Endothelial cell of umbilical vein (primary cell): ENCODE measurements at regions not wholly inside any gene's neighbourhood (a gene's known extent, or its start where the extent isn't known, plus 50 kb on each side); places are given as distances from the start of the nearest gene placed in this dataset.

Source experiments
- BruUV-seq: library from RNA; stranded (reverse); fragments of 400-500 nt; replicated peaks from 2 replicates; lab custom pipeline; 2021; lab: Mats Ljungman, UMichigan
- CTCF ChIA-PET: fragments of 300-600, 350-600 bp; sonication (Branson Sonifier 250); formaldehyde crosslinking; loops from one replicate; lab custom pipeline; 2021; ENCODE audit warnings: antibody characterized with exemption, inconsistent platforms; lab: Charles Lee
- POLR2A ChIA-PET: fragments of 300-600, 350-600 bp; sonication (Branson Sonifier 250); formaldehyde crosslinking; loops from one replicate; lab custom pipeline; 2021; ENCODE audit warnings: antibody characterized with exemption, inconsistent platforms; lab: Charles Lee
- DNase-seq: peaks from one replicate; pipeline ENCODE4 v3.0.0-alpha.2; 2011; ENCODE audit warnings: low read depth, low spot score
- FAIRE-seq: peaks from 2 replicates; lab custom pipeline; 2011; peaks lifted over from hg19 to GRCh38; lab: Jason Lieb, UNC
- H2AFZ ChIP-seq: 2 replicates; pipeline ENCODE4 v1.6.0; 2012; ENCODE audit warnings: low read depth, low read length, control low read depth, inconsistent platforms
- H3K27ac ChIP-seq: 2 replicates; pipeline ENCODE4 v1.5.1; 2011; ENCODE audit warnings: low read depth, mild to moderate bottlenecking, control low read depth, low read length, moderate library complexity; ENCODE audit not compliant: insufficient read depth
- H3K27me3 ChIP-seq, 2 experiments: 2 replicates each; pipeline versions ENCODE4 v1.6.0 to v1.6.1; 2011; ENCODE audit warnings: low read length in 2 of 2, mixed read lengths in 1 of 2; ENCODE audit not compliant: control insufficient read depth in 2 of 2, insufficient read depth in 2 of 2
- H3K36me3 ChIP-seq, 2 experiments: 2 replicates in 1 of 2; 3 replicates in 1 of 2; pipeline ENCODE4 v1.5.1; 2011; ENCODE audit warnings: low read length in 2 of 2, mild to moderate bottlenecking in 1 of 2, moderate library complexity in 1 of 2; ENCODE audit not compliant: control insufficient read depth in 2 of 2, insufficient read depth in 2 of 2; ENCODE audit errors: extremely low read depth in 1 of 2
- H3K4me1 ChIP-seq: 3 replicates; pipeline ENCODE4 v1.5.1; 2011; ENCODE audit warnings: mild to moderate bottlenecking, low read length; ENCODE audit not compliant: control insufficient read depth, insufficient read depth; ENCODE audit errors: extremely low read depth
- H3K4me2 ChIP-seq: 2 replicates; pipeline ENCODE4 v1.6.1; 2011; ENCODE audit warnings: low read length, control low read depth, mixed read lengths; ENCODE audit not compliant: insufficient read depth
- H3K4me3 ChIP-seq, 3 experiments: fragments of 200-600 bp in 1 of 3; sonication (generic), shearing (Covaris generic) in 1 of 3; replicated peaks in 1 of 3; 2 replicates each; pipeline ENCODE4 v1.5.1; 2011 to 2016; ENCODE audit warnings: control low read depth in 3 of 3, low read length in 3 of 3, mild to moderate bottlenecking in 2 of 3, inconsistent platforms in 1 of 3, low read depth in 1 of 3, moderate library complexity in 1 of 3; ENCODE audit not compliant: insufficient read depth in 1 of 3
- H3K79me2 ChIP-seq: 2 replicates; pipeline ENCODE4 v1.6.0; 2012; ENCODE audit warnings: low read length, inconsistent platforms; ENCODE audit not compliant: control insufficient read depth, insufficient read depth
- H3K9ac ChIP-seq: replicated peaks from 2 replicates; pipeline ENCODE3; 2011; ENCODE audit warnings: low read length, control low read depth; ENCODE audit not compliant: insufficient read depth; ENCODE audit errors: extremely low read depth
- H3K9me1 ChIP-seq: replicated peaks from 3 replicates; pipeline ENCODE4 v1.6.0; 2011; ENCODE audit warnings: mild to moderate bottlenecking, low read length; ENCODE audit not compliant: control insufficient read depth, insufficient read depth; ENCODE audit errors: extremely low read depth
- H3K9me3 ChIP-seq: replicated peaks from 2 replicates; pipeline ENCODE4 v1.5.1; 2012; ENCODE audit warnings: low read length, inconsistent platforms; ENCODE audit not compliant: control insufficient read depth, insufficient read depth
- H4K20me1 ChIP-seq: replicated peaks from 2 replicates; pipeline ENCODE3; 2011; ENCODE audit warnings: mild to moderate bottlenecking, low read length; ENCODE audit not compliant: control insufficient read depth, insufficient read depth; ENCODE audit errors: extremely low read depth
- CTCF ChIP-seq, 2 donors: IDR thresholded peaks; 1 replicate in 1 of 2; 2 replicates in 1 of 2; pipeline ENCODE4 v1.5.1; 2011; ENCODE audit warnings: low read length in 2 of 2, mild to moderate bottlenecking in 2 of 2, moderate library complexity in 2 of 2, control low read depth in 1 of 2, inconsistent platforms in 1 of 2, low read depth in 1 of 2; ENCODE audit not compliant: insufficient read depth in 1 of 2; ENCODE audit errors: extremely low read depth in 1 of 2
- FOS ChIP-seq: IDR thresholded peaks from 2 replicates; pipeline ENCODE4 v1.6.1; 2011; ENCODE audit warnings: mild to moderate bottlenecking, low read length, moderate library complexity, borderline replicate concordance; ENCODE audit not compliant: insufficient read depth
- GATA2 ChIP-seq: IDR thresholded peaks from 2 replicates; pipeline ENCODE4 v1.7.0; 2011; ENCODE audit warnings: low read depth, mild to moderate bottlenecking, moderate library complexity, mixed read lengths, low read length; ENCODE audit not compliant: insufficient read length, insufficient read depth
- JUN ChIP-seq: IDR thresholded peaks from 2 replicates; pipeline ENCODE4 v1.6.1; 2011; ENCODE audit warnings: borderline replicate concordance, low read depth; ENCODE audit not compliant: insufficient read length, insufficient read depth
- MAX ChIP-seq: IDR thresholded peaks from 2 replicates; pipeline ENCODE4 v1.6.1; 2011; ENCODE audit not compliant: insufficient read depth, insufficient read length
- MYC ChIP-seq: IDR thresholded peaks from one replicate; pipeline ENCODE4 v1.6.1; 2011; ENCODE audit warnings: mild to moderate bottlenecking, low read depth, low read length
- POLR2AphosphoS5 ChIP-seq: IDR thresholded peaks from 2 replicates; pipeline ENCODE4 v1.6.1; 2012; ENCODE audit warnings: low read depth, mild to moderate bottlenecking, control low read depth, low read length, moderate library complexity; ENCODE audit not compliant: insufficient read depth
- dilution Hi-C: fragments of 300-500 bp; cut with MboI; formaldehyde crosslinking; loops from one replicate; pipeline ENCODE4 v1.15.0; 2019; ENCODE audit warnings: low sequenced_read_pairs; ENCODE audit not compliant: extremely low pct_ligation_motif_present
- intact Hi-C: fragments of 100-400 bp; cut with micrococcal nuclease; formaldehyde crosslinking; loops from one replicate; pipeline ENCODE4 v1.10.0; 2022

GRCh38 chr1:87684194-87684593 is 355.5 kb downstream of the LMO4 start:
- Histone ChIP-seq H3K27ac (peak overlapping the region; percentile 6), H3K27me3 (no peaks in the 10 kb centered on the region), H3K9me3 (no peaks in the 10 kb centered on the region), H3K79me2 (no peaks in the 10 kb centered on the region), H3K9me1 (no peaks in the 10 kb centered on the region), H3K4me3 (peak overlapping the region; percentile 36 to 74 (median 42)), H3K36me3 (no peaks in the 10 kb centered on the region), H3K9ac (peak overlapping the region; percentile 67), H3K4me2 (peak overlapping the region; percentile 95), H4K20me1 (no peaks in the 10 kb centered on the region), H3K4me1 (peaks cover 23% of the 10 kb centered on the region), H2AFZ (peak overlapping the region; percentile 100)
- FAIRE-seq (no peak), DNase-seq (peak; percentile 55)
- POLR2A ChIA-PET, result no interaction called here
- no TSS peak for BruUV-seq
- CTCF ChIA-PET, result interaction anchor here (1.0 to 1.2 kb wide), 2 partner anchors 10 to 119 kb away, joined by 3 to 4 read pairs; no protein-coding TSS in a partner anchor
- TF ChIP-seq FOS (no peak), MAX (no peak), CTCF (IDR thresholded peaks at IDR 0.05; ENCODE audit: extremely low read depth in 1 of 2, insufficient read depth in 1 of 2, low read depth in 1 of 2, low read length in 2 of 2) (no peak)
- dilution Hi-C loops (no loop called here), intact Hi-C loops (loop anchor here (2.0 to 10.0 kb wide), 3 partner anchors 355 to 957 kb away; partner anchors contain the start of gene LMO4)

- Histone ChIP-seq H2AFZ (peak overlapping the region; percentile 100), H3K9ac (peak overlapping the region; percentile 67), H3K9me3 (no peaks in the 10 kb centered on the region), H3K9me1 (no peaks in the 10 kb centered on the region), H3K27me3 (no peaks in the 10 kb centered on the region), H3K79me2 (no peaks in the 10 kb centered on the region), H3K4me2 (peak overlapping the region; percentile 95), H4K20me1 (no peaks in the 10 kb centered on the region), H3K27ac (peak overlapping the region; percentile 21), H3K36me3 (no peaks in the 10 kb centered on the region), H3K4me1 (peaks cover 23% of the 10 kb centered on the region), H3K4me3 (peak overlapping the region; percentile 36 to 74 (median 42))
- intact Hi-C loops (loop anchor here (2.0 to 10.0 kb wide), 5 partner anchors 113 to 957 kb away; partner anchors contain the start of gene LMO4), dilution Hi-C loops (no loop called here)
- TF ChIP-seq MAX, result no peak
- no peak for TF ChIP-seq CTCF (IDR thresholded peaks at IDR 0.05; ENCODE audit: extremely low read depth in 1 of 2, insufficient read depth in 1 of 2, low read depth in 1 of 2, low read length in 2 of 2)
- no peak for TF ChIP-seq MYC
- no peak for TF ChIP-seq POLR2AphosphoS5
- TF ChIP-seq JUN, result no peak
- TF ChIP-seq FOS, result no peak
- TF ChIP-seq GATA2, result no peak
- no peak for FAIRE-seq
- no TSS peak for BruUV-seq
- POLR2A ChIA-PET, result no interaction called here
- DNase-seq, result peak; percentile 58
- CTCF ChIA-PET, result interaction anchor here (0.9 to 1.2 kb wide), 4 partner anchors 8 to 269 kb away, joined by 3 to 4 read pairs (median 3); no protein-coding TSS in a partner anchor
Observed at GRCh38 chr1:87684713-87685205, 356.1 kb downstream of the LMO4 start.
